Endothelial cell of umbilical vein (primary cell): ENCODE measurements at regions not wholly inside any gene's neighbourhood (a gene's known extent, or its start where the extent isn't known, plus 50 kb on each side); places are given as distances from the start of the nearest gene placed in this dataset.

Source experiments
- BruUV-seq: library from RNA; stranded (reverse); fragments of 400-500 nt; replicated peaks from 2 replicates; lab custom pipeline; 2021; lab: Mats Ljungman, UMichigan
- CTCF ChIA-PET: fragments of 300-600, 350-600 bp; sonication (Branson Sonifier 250); formaldehyde crosslinking; loops from one replicate; lab custom pipeline; 2021; ENCODE audit warnings: antibody characterized with exemption, inconsistent platforms; lab: Charles Lee
- POLR2A ChIA-PET: fragments of 300-600, 350-600 bp; sonication (Branson Sonifier 250); formaldehyde crosslinking; loops from one replicate; lab custom pipeline; 2021; ENCODE audit warnings: antibody characterized with exemption, inconsistent platforms; lab: Charles Lee
- DNase-seq: peaks from one replicate; pipeline ENCODE4 v3.0.0-alpha.2; 2011; ENCODE audit warnings: low read depth, low spot score
- FAIRE-seq: peaks from 2 replicates; lab custom pipeline; 2011; peaks lifted over from hg19 to GRCh38; lab: Jason Lieb, UNC
- H2AFZ ChIP-seq: 2 replicates; pipeline ENCODE4 v1.6.0; 2012; ENCODE audit warnings: low read depth, low read length, control low read depth, inconsistent platforms
- H3K27ac ChIP-seq: 2 replicates; pipeline ENCODE4 v1.5.1; 2011; ENCODE audit warnings: low read depth, mild to moderate bottlenecking, control low read depth, low read length, moderate library complexity; ENCODE audit not compliant: insufficient read depth
- H3K27me3 ChIP-seq, 2 experiments: 2 replicates each; pipeline versions ENCODE4 v1.6.0 to v1.6.1; 2011; ENCODE audit warnings: low read length in 2 of 2, mixed read lengths in 1 of 2; ENCODE audit not compliant: control insufficient read depth in 2 of 2, insufficient read depth in 2 of 2
- H3K36me3 ChIP-seq, 2 experiments: 2 replicates in 1 of 2; 3 replicates in 1 of 2; pipeline ENCODE4 v1.5.1; 2011; ENCODE audit warnings: low read length in 2 of 2, mild to moderate bottlenecking in 1 of 2, moderate library complexity in 1 of 2; ENCODE audit not compliant: control insufficient read depth in 2 of 2, insufficient read depth in 2 of 2; ENCODE audit errors: extremely low read depth in 1 of 2
- H3K4me1 ChIP-seq: 3 replicates; pipeline ENCODE4 v1.5.1; 2011; ENCODE audit warnings: mild to moderate bottlenecking, low read length; ENCODE audit not compliant: control insufficient read depth, insufficient read depth; ENCODE audit errors: extremely low read depth
- H3K4me2 ChIP-seq: 2 replicates; pipeline ENCODE4 v1.6.1; 2011; ENCODE audit warnings: low read length, control low read depth, mixed read lengths; ENCODE audit not compliant: insufficient read depth
- H3K4me3 ChIP-seq, 3 experiments: fragments of 200-600 bp in 1 of 3; sonication (generic), shearing (Covaris generic) in 1 of 3; replicated peaks in 1 of 3; 2 replicates each; pipeline ENCODE4 v1.5.1; 2011 to 2016; ENCODE audit warnings: control low read depth in 3 of 3, low read length in 3 of 3, mild to moderate bottlenecking in 2 of 3, inconsistent platforms in 1 of 3, low read depth in 1 of 3, moderate library complexity in 1 of 3; ENCODE audit not compliant: insufficient read depth in 1 of 3
- H3K79me2 ChIP-seq: 2 replicates; pipeline ENCODE4 v1.6.0; 2012; ENCODE audit warnings: low read length, inconsistent platforms; ENCODE audit not compliant: control insufficient read depth, insufficient read depth
- H3K9ac ChIP-seq: replicated peaks from 2 replicates; pipeline ENCODE3; 2011; ENCODE audit warnings: low read length, control low read depth; ENCODE audit not compliant: insufficient read depth; ENCODE audit errors: extremely low read depth
- H3K9me1 ChIP-seq: replicated peaks from 3 replicates; pipeline ENCODE4 v1.6.0; 2011; ENCODE audit warnings: mild to moderate bottlenecking, low read length; ENCODE audit not compliant: control insufficient read depth, insufficient read depth; ENCODE audit errors: extremely low read depth
- H3K9me3 ChIP-seq: replicated peaks from 2 replicates; pipeline ENCODE4 v1.5.1; 2012; ENCODE audit warnings: low read length, inconsistent platforms; ENCODE audit not compliant: control insufficient read depth, insufficient read depth
- H4K20me1 ChIP-seq: replicated peaks from 2 replicates; pipeline ENCODE3; 2011; ENCODE audit warnings: mild to moderate bottlenecking, low read length; ENCODE audit not compliant: control insufficient read depth, insufficient read depth; ENCODE audit errors: extremely low read depth
- EZH2 ChIP-seq: IDR thresholded peaks from 2 replicates; pipeline ENCODE4 v1.6.1; 2012; ENCODE audit warnings: borderline replicate concordance, low read depth, mild to moderate bottlenecking, moderate library complexity, low read length, inconsistent platforms; ENCODE audit not compliant: severe bottlenecking
- FOS ChIP-seq: IDR thresholded peaks from 2 replicates; pipeline ENCODE4 v1.6.1; 2011; ENCODE audit warnings: mild to moderate bottlenecking, low read length, moderate library complexity, borderline replicate concordance; ENCODE audit not compliant: insufficient read depth
- GATA2 ChIP-seq: IDR thresholded peaks from 2 replicates; pipeline ENCODE4 v1.7.0; 2011; ENCODE audit warnings: low read depth, mild to moderate bottlenecking, moderate library complexity, mixed read lengths, low read length; ENCODE audit not compliant: insufficient read length, insufficient read depth
- JUN ChIP-seq: IDR thresholded peaks from 2 replicates; pipeline ENCODE4 v1.6.1; 2011; ENCODE audit warnings: borderline replicate concordance, low read depth; ENCODE audit not compliant: insufficient read length, insufficient read depth
- MYC ChIP-seq: IDR thresholded peaks from one replicate; pipeline ENCODE4 v1.6.1; 2011; ENCODE audit warnings: mild to moderate bottlenecking, low read depth, low read length
- POLR2A ChIP-seq: IDR thresholded peaks from 2 replicates; pipeline ENCODE4 v1.6.1; 2012; ENCODE audit warnings: low read depth, mild to moderate bottlenecking, control low read depth, low read length
- POLR2AphosphoS5 ChIP-seq: IDR thresholded peaks from 2 replicates; pipeline ENCODE4 v1.6.1; 2012; ENCODE audit warnings: low read depth, mild to moderate bottlenecking, control low read depth, low read length, moderate library complexity; ENCODE audit not compliant: insufficient read depth
- dilution Hi-C: fragments of 300-500 bp; cut with MboI; formaldehyde crosslinking; loops from one replicate; pipeline ENCODE4 v1.15.0; 2019; ENCODE audit warnings: low sequenced_read_pairs; ENCODE audit not compliant: extremely low pct_ligation_motif_present
- intact Hi-C: fragments of 100-400 bp; cut with micrococcal nuclease; formaldehyde crosslinking; loops from one replicate; pipeline ENCODE4 v1.10.0; 2022
- TF ChIP-seq, protein P1 (sequence below), 2 donors: IDR thresholded peaks; 1 replicate in 1 of 2; 2 replicates in 1 of 2; pipeline ENCODE4 v1.5.1; 2011; ENCODE audit warnings: low read length in 2 of 2, mild to moderate bottlenecking in 2 of 2, moderate library complexity in 2 of 2, control low read depth in 1 of 2, inconsistent platforms in 1 of 2, low read depth in 1 of 2; ENCODE audit not compliant: insufficient read depth in 1 of 2; ENCODE audit errors: extremely low read depth in 1 of 2
- TF ChIP-seq, protein P2 (sequence below): IDR thresholded peaks from 2 replicates; pipeline ENCODE4 v1.6.1; 2011; ENCODE audit not compliant: insufficient read depth, insufficient read length

DNA sequence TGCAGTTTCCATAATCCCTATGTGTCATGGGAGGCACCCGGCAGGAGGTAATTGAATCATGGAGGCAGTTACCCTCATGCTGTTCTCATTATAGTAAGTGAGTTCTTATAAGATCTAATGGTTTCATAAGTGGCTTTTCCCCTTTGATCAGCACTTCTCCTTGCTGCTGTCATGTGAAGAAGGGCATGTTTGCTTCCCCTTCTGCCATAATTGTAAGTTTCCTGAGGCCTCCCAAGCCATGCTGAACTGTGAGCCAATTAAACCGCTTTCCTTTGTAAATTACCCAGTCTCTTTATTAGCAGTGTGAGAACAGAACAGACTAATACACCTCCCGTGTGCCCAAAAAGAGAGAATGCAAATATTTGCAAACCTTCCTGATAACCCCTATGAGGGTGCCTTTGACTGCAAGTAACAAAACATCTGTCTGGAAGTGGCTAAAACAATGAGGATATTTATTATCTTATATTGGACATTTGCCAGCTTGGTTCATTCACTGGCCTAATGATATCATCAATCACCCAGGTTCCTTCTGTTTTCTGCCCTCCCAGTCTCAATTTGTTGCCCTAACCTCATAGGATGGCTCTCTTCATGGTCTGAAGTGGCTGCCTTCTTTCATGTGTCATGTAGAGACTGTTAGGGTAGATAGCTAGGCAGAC, 68.7 kb downstream of the BHLHE40 start:
- H3K79me2 ChIP-seq = no peaks in the 10 kb centered on the region
- no peaks in the 10 kb centered on the region for H4K20me1 ChIP-seq
- H3K27ac ChIP-seq = no peak overlapping the region
- no peak for TF ChIP-seq EZH2
- no peak for TF ChIP-seq JUN
- TF ChIP-seq POLR2AphosphoS5 = no peak
- no peak for TF ChIP-seq GATA2
- TF ChIP-seq, protein P1, sequence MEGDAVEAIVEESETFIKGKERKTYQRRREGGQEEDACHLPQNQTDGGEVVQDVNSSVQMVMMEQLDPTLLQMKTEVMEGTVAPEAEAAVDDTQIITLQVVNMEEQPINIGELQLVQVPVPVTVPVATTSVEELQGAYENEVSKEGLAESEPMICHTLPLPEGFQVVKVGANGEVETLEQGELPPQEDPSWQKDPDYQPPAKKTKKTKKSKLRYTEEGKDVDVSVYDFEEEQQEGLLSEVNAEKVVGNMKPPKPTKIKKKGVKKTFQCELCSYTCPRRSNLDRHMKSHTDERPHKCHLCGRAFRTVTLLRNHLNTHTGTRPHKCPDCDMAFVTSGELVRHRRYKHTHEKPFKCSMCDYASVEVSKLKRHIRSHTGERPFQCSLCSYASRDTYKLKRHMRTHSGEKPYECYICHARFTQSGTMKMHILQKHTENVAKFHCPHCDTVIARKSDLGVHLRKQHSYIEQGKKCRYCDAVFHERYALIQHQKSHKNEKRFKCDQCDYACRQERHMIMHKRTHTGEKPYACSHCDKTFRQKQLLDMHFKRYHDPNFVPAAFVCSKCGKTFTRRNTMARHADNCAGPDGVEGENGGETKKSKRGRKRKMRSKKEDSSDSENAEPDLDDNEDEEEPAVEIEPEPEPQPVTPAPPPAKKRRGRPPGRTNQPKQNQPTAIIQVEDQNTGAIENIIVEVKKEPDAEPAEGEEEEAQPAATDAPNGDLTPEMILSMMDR (IDR thresholded peaks at IDR 0.05; ENCODE audit: extremely low read depth in 1 of 2, insufficient read depth in 1 of 2, low read depth in 1 of 2, low read length in 2 of 2) = no peak
- TF ChIP-seq MYC = no peak
- TF ChIP-seq POLR2A = no peak
- TF ChIP-seq, protein P2, sequence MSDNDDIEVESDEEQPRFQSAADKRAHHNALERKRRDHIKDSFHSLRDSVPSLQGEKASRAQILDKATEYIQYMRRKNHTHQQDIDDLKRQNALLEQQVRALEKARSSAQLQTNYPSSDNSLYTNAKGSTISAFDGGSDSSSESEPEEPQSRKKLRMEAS = no peak
- no peak for TF ChIP-seq FOS
- ChIA-PET POLR2A (no interaction called here), CTCF (interaction anchor here (1.3 kb wide), 2 partner anchors 10 to 336 kb away, joined by 3 to 5 read pairs; no protein-coding TSS in a partner anchor)
- no peaks in the 10 kb centered on the region for H3K27me3 ChIP-seq
- intact Hi-C loops (no loop called here), dilution Hi-C loops (no loop called here)
- no peak overlapping the region for H3K4me2 ChIP-seq
- H2AFZ ChIP-seq = no peak overlapping the region
- H3K4me3 ChIP-seq = no peak overlapping the region
- H3K36me3 ChIP-seq = no peaks in the 10 kb centered on the region
- BruUV-seq = no TSS peak
- no peak overlapping the region for H3K9ac ChIP-seq
- H3K9me1 ChIP-seq = no peaks in the 10 kb centered on the region
- H3K4me1 ChIP-seq = no peaks in the 10 kb centered on the region
- no peaks in the 10 kb centered on the region for H3K9me3 ChIP-seq
- FAIRE-seq (no peak), DNase-seq (no peak)
